ENCODE measurements at regions not wholly inside any gene's neighbourhood (a gene's known extent, or its start where the extent isn't known, plus 50 kb on each side); places are given as distances from the start of the nearest gene placed in this dataset.

DNA sequence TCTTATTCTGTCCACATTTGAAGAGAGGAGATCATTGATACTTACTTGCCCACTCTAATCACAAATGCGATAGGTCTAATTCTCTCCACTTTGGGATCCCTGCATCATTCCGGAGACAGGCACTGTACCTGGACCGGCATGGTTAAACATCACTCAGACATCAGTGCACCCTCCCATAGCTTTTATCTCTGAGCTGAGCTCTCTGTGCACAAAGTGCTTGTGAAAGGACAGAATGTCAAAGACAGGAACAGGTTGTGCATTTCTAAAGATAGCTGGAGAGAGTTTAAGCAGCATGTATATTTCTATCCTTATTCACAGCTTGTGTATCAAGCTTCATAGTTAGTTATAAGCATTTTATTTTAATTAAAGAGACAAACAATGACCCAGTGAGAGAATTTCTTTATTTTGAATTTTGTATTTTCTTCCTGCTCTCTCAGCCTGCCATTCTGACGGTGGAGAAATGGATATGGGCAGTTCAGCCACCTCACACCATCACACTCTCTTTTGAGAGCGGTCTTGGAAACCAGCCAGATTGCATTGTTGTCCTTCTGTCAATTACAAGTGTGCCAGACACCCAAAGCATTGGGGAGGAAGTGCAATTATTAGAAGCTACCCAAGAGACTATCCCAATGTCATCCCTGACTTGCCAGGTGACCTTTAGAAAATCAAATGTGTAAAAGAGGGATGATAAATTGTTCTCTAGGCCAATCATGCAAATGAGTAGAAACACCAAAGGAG lies 65.2 kb upstream of the CHL1 start:
- DNase-seq (ENCODE audit: low read depth in 2 of 2) = no peak

- no peak for DNase-seq (ENCODE audit: low read depth in 2 of 2)
These were observed 64.2 kb upstream of the CHL1 start for GRCh38 chr3:132378-132777.

GRCh38 chr3:132904-133303 lies 63.7 kb upstream of the CHL1 start:
- no peak for DNase-seq (ENCODE audit: low read depth in 2 of 2)

DNA sequence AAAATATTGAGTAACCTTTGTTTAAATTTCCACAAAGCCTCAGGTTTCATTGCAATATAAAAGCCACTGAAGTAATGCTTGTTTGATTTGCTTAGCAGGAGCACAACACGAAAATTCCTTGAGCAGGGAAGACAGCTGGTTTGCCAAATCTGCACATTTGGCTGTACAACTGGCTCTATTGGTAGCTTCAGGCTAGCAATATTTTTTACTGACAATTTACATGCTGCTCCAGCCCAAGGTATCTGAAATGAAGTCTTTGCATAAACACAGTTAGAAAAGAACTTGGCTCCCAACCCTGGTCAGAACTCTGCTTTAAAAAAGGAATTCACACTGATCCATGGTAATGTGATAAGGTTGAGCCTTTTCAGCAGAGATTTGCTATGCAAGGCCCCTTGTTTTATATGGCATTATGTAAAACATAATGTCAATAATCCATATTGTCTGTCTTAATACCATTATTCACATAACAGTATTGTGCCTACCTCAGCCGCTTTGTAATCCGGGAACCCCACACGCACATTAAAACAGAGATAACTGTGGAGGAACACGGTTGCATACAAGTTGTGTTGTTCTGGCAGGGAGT lies 55.7 kb upstream of the CHL1 start:
- DNase-seq (ENCODE audit: low read depth in 2 of 2) = no peak
